HepG2 (cell line): ENCODE measurements at regions not wholly inside any gene's neighbourhood (a gene's known extent, or its start where the extent isn't known, plus 50 kb on each side); places are given as distances from the start of the nearest gene placed in this dataset.

Experiments
- ATAC-seq: fragments of 200-7000 bp; cut with Tn5 transposase; 3 replicates; pipeline ENCODE4 v1.9.1; 2020; ENCODE audit warnings: mild to moderate bottlenecking, moderate library complexity
- BruUV-seq: library from RNA; stranded (reverse); fragments of 400-500 nt; replicated peaks from 2 replicates; lab custom pipeline; 2021; lab: Mats Ljungman, UMichigan
- CTCF ChIA-PET: fragments of 300-600 bp; formaldehyde crosslinking; extraction: SDS; loops from one replicate; lab custom pipeline; 2021; ENCODE audit warnings: low total read pairs, inconsistent platforms, low intra/inter-chr PET ratio; lab: Yijun Ruan, JAX
- POLR2A ChIA-PET: fragments of 350-600 bp; sonication (Branson Sonifier 250); formaldehyde crosslinking; loops from one replicate; lab custom pipeline; 2020; ENCODE audit warnings: antibody characterized with exemption, inconsistent platforms; lab: Yijun Ruan, JAX
- DNase-seq: peaks from one replicate; pipeline ENCODE4 v3.0.0-alpha.2; 2015; ENCODE audit warnings: low spot score
- FAIRE-seq: peaks from 3 replicates; lab custom pipeline; 2011; peaks lifted over from hg19 to GRCh38; lab: Jason Lieb, UNC
- H2AFZ ChIP-seq: one replicate; pipeline ENCODE4 v1.6.1; 2011; ENCODE audit warnings: low read length, inconsistent platforms
- H3K27ac ChIP-seq: fragments of 300-600 bp; 3 replicates; pipeline ENCODE4 v1.8.0; 2011; ENCODE audit warnings: mixed run types, mild to moderate bottlenecking, mixed read lengths, low read length, inconsistent platforms; ENCODE audit not compliant: insufficient read depth; ENCODE audit errors: extremely low read length
- H3K27me3 ChIP-seq, 2 experiments: fragments of 200-600 bp in 1 of 2; 2 replicates in 1 of 2; 3 replicates in 1 of 2; pipeline versions ENCODE4 v1.6.0 to v1.8.0; 2011; ENCODE audit warnings: low read length in 2 of 2, mild to moderate bottlenecking in 2 of 2, moderate library complexity in 2 of 2, inconsistent platforms in 1 of 2; ENCODE audit not compliant: insufficient read depth in 2 of 2, control insufficient read depth in 1 of 2
- H3K36me3 ChIP-seq, 2 experiments: fragments of 200-600 bp in 1 of 2; replicated peaks in 1 of 2; 2 replicates in 1 of 2; 3 replicates in 1 of 2; pipeline versions ENCODE4 v1.5.1 to v1.8.0; 2011; ENCODE audit warnings: low read length in 2 of 2, inconsistent platforms in 1 of 2; ENCODE audit not compliant: insufficient read depth in 2 of 2, control insufficient read depth in 1 of 2
- H3K4me1 ChIP-seq: 2 replicates; pipeline ENCODE4 v1.5.1; 2012; ENCODE audit warnings: low read length, inconsistent platforms; ENCODE audit not compliant: insufficient read depth
- H3K4me2 ChIP-seq: 2 replicates; pipeline ENCODE4 v1.6.0; 2011; ENCODE audit warnings: low read depth, low read length, inconsistent platforms
- H3K4me3 ChIP-seq, 3 experiments: fragments of 200-600 bp in 1 of 3; sonication (generic), shearing (Covaris generic) in 1 of 3; replicated peaks in 1 of 3; 2 replicates each; pipeline ENCODE4 v1.5.1; 2011 to 2016; ENCODE audit warnings: low read length in 3 of 3, inconsistent platforms in 2 of 3, low read depth in 2 of 3, mild to moderate bottlenecking in 2 of 3, control low read depth in 1 of 3, mixed read lengths in 1 of 3; ENCODE audit not compliant: insufficient read depth in 1 of 3
- H3K79me2 ChIP-seq: one replicate; pipeline ENCODE4 v1.6.1; 2011; ENCODE audit warnings: low read length, inconsistent platforms; ENCODE audit not compliant: insufficient read depth
- H3K9ac ChIP-seq: 2 replicates; pipeline ENCODE4 v1.6.0; 2011; ENCODE audit warnings: mild to moderate bottlenecking, low read depth, low read length, inconsistent platforms; ENCODE audit not compliant: insufficient read depth
- H3K9me3 ChIP-seq: 2 replicates; pipeline ENCODE4 v1.5.1; 2012; ENCODE audit warnings: mild to moderate bottlenecking, low read length
- H4K20me1 ChIP-seq: 2 replicates; pipeline ENCODE4 v1.6.0; 2011; ENCODE audit warnings: inconsistent platforms, mild to moderate bottlenecking, low read length, moderate library complexity; ENCODE audit not compliant: insufficient read depth
- ATF7 ChIP-seq, 2 experiments: fragments of 450-650 bp in 1 of 2; sonication (generic) in 1 of 2; formaldehyde crosslinking in 1 of 2; IDR thresholded peaks; 2 replicates each; pipeline versions ENCODE4 v1.4.0 to v1.6.1; 2016 to 2020; ENCODE audit warnings: antibody characterized with exemption in 1 of 2, mild to moderate bottlenecking in 1 of 2, missing genetic modification reagents in 1 of 2
- KDM4B ChIP-seq: sonication (generic); formaldehyde crosslinking; IDR thresholded peaks from 2 replicates; pipeline ENCODE4 v1.4.0; 2020; ENCODE audit warnings: missing genetic modification reagents
- MTA3 ChIP-seq: sonication (generic); formaldehyde crosslinking; IDR thresholded peaks from 2 replicates; pipeline ENCODE4 v1.4.0; 2020; ENCODE audit warnings: missing genetic modification reagents
- PHB2 ChIP-seq: fragments of 450-650 bp; IDR thresholded peaks from 2 replicates; pipeline ENCODE4 v1.6.1; 2018; ENCODE audit not compliant: partially characterized antibody
- POLR2AphosphoS5 ChIP-seq: IDR thresholded peaks from 2 replicates; pipeline ENCODE4 v1.6.1; 2012; ENCODE audit warnings: low read depth, low read length
- SRSF1 ChIP-seq: fragments of 200-400 bp; formaldehyde crosslinking; optimal IDR thresholded peaks from 2 replicates; pipeline ENCODE3; 2017; ENCODE audit warnings: mild to moderate bottlenecking, low read depth, low read length, moderate library complexity
- TOE1 ChIP-seq: sonication (generic); formaldehyde crosslinking; IDR thresholded peaks from 2 replicates; pipeline ENCODE4 v1.4.0; 2020; ENCODE audit warnings: mild to moderate bottlenecking, missing genetic modification reagents
- U2AF1 ChIP-seq: fragments of 200-400 bp; formaldehyde crosslinking; optimal IDR thresholded peaks from 2 replicates; pipeline ENCODE3; 2017; ENCODE audit warnings: mild to moderate bottlenecking, low read depth, low read length
- ZNF292 ChIP-seq: sonication (generic); formaldehyde crosslinking; IDR thresholded peaks from 2 replicates; pipeline ENCODE4 v1.8.1; 2022; ENCODE audit warnings: mild to moderate bottlenecking, low read depth, missing genetic modification reagents, borderline replicate concordance
- ZNF446 ChIP-seq: sonication (generic); formaldehyde crosslinking; IDR thresholded peaks from 2 replicates; pipeline ENCODE4 v1.5.0; 2020; ENCODE audit warnings: mild to moderate bottlenecking, missing genetic modification reagents
- ZNF564 ChIP-seq: sonication (generic); formaldehyde crosslinking; IDR thresholded peaks from 2 replicates; pipeline ENCODE4 v1.8.1; 2023; ENCODE audit warnings: mild to moderate bottlenecking, missing genetic modification reagents
- ZNF781 ChIP-seq: sonication (generic); formaldehyde crosslinking; IDR thresholded peaks from 2 replicates; pipeline ENCODE4 v1.5.1; 2020; ENCODE audit warnings: borderline replicate concordance, mild to moderate bottlenecking, missing genetic modification reagents; ENCODE audit errors: not compliant biosample characterization
- WGBS: methylation state at CpG from one replicate; pipeline ENCODE4 v1.1.6; 2017; ENCODE audit warnings: low lambda C conversion rate; 5-methylcytosine and 5-hydroxymethylcytosine counted together
- in situ Hi-C: cut with HindIII; loops from 2 replicates; pipeline ENCODE4 v1.10.0; 2017; ENCODE audit warnings: low pct_unique_long_range_greater_than_20kb; ENCODE audit not compliant: extremely low pct_ligation_motif_present
- intact Hi-C: fragments of 100-400 bp; cut with micrococcal nuclease; formaldehyde crosslinking; loops from one replicate; pipeline ENCODE4 v1.10.0; 2022; ENCODE audit not compliant: unreplicated experiment
- TF ChIP-seq, protein P1 (sequence below): sonication (generic); formaldehyde crosslinking; IDR thresholded peaks from 2 replicates; pipeline ENCODE4 v1.4.0; 2020; ENCODE audit warnings: missing genetic modification reagents
- TF ChIP-seq, protein P2 (sequence below): sonication (generic); formaldehyde crosslinking; IDR thresholded peaks from 2 replicates; pipeline ENCODE4 v1.4.0; 2020; ENCODE audit warnings: mild to moderate bottlenecking, missing genetic modification reagents

DNA sequence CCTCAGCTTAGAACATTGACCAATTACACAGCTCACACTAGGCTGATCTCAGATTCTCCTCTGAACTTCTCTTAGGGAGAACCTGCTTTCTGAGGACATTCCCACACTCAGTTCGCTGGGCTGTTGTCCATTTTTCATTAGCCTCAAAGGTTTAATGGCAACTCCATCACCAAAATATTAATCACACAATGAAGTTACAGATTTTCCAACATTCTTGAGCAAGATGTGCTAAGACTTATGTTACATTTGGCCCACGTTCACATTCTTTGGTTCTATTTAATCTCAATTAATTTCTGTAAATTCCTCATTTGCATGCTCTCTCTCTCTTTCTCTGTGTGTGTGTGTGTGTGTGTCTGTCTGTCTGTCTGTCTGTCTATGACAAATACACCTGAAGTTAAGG is 82.3 kb upstream of the EDNRA start:
- Histone ChIP-seq H3K9me3 (peaks cover 1% of the 10 kb centered on the region; the same call in 1 of the 2 replicates), H3K79me2 (no peaks in the 10 kb centered on the region), H3K36me3 (no peaks in the 10 kb centered on the region), H3K27ac (no peak overlapping the region), H3K4me1 (peaks cover 11% of the 10 kb centered on the region; the same call in 1 of the 2 replicates), H3K4me2 (no peak overlapping the region), H2AFZ (no peak overlapping the region), H3K9ac (no peak overlapping the region), H3K27me3 (no peaks in the 10 kb centered on the region), H4K20me1 (no peaks in the 10 kb centered on the region), H3K4me3 (no peak overlapping the region)
- CTCF ChIA-PET, result no interaction called here
- WGBS, result 7% methylated on average over 2 of the region's 2 CpGs
- ATAC-seq, result no peak
- POLR2A ChIA-PET, result no interaction called here
- FAIRE-seq, result no peak
- in situ Hi-C loops, result no loop called here
- intact Hi-C loops, result no loop called here
- BruUV-seq, result no TSS peak
- DNase-seq, result no peak
- TF ChIP-seq PHB2 (no peak), MTA3 (no peak), ZNF446 (CRISPR knock-in tag) (no peak), ZNF781 (CRISPR knock-in tag) (no peak), ZNF564 (CRISPR knock-in tag) (no peak), ATF7 (IDR thresholded peaks at IDR 0.05) (no peak), ATF7 (CRISPR knock-in tag; IDR thresholded peaks at IDR 0.05) (no peak), SRSF1 (no peak), POLR2AphosphoS5 (no peak), TOE1 (no peak), KDM4B (no peak), ZNF292 (CRISPR knock-in tag) (no peak), U2AF1 (no peak)
- TF ChIP-seq, protein P1, sequence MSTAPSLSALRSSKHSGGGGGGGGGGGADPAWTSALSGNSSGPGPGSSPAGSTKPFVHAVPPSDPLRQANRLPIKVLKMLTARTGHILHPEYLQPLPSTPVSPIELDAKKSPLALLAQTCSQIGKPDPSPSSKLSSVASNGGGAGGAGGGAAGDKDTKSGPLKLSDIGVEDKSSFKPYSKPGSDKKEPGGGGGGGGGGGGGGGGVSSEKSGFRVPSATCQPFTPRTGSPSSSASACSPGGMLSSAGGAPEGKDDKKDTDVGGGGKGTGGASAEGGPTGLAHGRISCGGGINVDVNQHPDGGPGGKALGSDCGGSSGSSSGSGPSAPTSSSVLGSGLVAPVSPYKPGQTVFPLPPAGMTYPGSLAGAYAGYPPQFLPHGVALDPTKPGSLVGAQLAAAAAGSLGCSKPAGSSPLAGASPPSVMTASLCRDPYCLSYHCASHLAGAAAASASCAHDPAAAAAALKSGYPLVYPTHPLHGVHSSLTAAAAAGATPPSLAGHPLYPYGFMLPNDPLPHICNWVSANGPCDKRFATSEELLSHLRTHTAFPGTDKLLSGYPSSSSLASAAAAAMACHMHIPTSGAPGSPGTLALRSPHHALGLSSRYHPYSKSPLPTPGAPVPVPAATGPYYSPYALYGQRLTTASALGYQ (CRISPR knock-in tag), result no peak
- TF ChIP-seq, protein P2, sequence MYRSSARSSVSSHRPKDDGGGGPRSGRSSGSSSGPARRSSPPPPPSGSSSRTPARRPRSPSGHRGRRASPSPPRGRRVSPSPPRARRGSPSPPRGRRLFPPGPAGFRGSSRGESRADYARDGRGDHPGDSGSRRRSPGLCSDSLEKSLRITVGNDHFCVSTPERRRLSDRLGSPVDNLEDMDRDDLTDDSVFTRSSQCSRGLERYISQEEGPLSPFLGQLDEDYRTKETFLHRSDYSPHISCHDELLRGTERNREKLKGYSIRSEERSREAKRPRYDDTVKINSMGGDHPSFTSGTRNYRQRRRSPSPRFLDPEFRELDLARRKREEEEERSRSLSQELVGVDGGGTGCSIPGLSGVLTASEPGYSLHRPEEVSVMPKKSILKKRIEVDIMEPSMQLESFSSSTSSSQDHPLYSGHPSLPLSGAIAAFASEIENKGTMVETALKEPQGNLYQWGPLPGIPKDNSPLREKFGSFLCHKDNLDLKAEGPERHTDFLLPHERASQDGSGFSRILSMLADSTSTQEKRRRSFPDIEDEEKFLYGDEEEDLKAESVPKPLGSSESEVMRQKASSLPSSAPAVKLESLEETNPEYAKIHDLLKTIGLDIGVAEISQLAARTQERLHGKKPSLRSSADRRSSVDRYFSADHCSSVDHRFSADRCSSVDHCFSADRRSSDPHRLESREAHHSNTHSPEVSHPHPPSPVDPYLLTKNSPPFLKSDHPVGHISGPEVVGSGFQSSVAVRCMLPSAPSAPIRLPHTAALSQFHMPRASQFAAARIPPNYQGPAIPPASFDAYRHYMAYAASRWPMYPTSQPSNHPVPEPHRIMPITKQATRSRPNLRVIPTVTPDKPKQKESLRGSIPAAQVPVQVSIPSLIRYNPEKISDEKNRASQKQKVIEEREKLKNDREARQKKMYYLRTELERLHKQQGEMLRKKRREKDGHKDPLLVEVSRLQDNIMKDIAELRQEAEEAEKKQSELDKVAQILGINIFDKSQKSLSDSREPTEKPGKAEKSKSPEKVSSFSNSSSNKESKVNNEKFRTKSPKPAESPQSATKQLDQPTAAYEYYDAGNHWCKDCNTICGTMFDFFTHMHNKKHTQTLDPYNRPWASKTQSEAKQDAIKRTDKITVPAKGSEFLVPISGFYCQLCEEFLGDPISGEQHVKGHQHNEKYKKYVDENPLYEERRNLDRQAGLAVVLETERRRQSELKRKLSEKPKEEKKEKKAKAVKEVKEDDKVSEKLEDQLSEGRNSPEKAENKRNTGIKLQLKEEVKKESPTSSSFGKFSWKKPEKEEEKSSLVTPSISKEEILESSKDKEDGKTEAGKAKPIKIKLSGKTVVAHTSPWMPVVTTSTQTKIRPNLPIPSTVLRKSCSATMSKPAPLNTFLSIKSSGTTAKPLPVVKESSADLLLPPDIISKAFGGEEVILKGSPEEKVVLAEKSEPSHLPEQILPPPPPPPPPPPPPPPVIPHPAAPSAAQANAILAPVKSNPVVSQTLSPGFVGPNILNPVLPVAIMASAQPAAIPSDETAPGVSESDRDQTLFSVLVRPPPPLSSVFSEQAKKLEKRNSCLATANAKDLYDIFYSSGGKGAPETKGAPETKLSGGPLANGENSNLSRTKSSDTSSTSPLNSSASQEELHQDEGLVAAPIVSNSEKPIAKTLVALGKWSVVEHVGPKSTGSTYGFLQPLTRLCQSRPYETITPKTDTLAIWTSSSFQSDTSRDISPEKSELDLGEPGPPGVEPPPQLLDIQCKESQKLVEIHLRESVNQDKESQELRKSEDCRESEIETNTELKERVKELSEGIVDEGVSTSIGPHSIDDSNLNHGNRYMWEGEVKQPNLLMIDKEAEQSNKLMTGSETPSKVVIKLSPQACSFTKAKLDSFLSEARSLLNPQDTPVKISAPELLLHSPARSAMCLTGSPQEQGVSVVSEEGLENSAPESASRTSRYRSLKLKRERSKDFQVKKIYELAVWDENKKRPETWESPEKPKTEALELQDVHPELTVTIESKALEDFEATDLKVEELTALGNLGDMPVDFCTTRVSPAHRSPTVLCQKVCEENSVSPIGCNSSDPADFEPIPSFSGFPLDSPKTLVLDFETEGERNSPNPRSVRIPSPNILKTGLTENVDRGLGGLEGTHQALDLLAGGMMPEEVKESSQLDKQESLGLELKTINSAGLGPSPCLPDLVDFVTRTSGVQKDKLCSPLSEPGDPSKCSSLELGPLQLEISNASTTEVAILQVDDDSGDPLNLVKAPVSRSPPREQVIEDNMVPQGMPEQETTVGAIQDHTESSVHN, result no peak
